ENCODE measurements at regions not wholly inside any gene's neighbourhood (a gene's known extent, or its start where the extent isn't known, plus 50 kb on each side); places are given as distances from the start of the nearest gene placed in this dataset.
"Not testable (repeated sequence)": the region's sequence is repeated elsewhere in the genome, so short reads cannot be mapped to it uniquely, and the experiment has no call there.

GRCh38 chr7:49645296-49645695 lies 128.1 kb upstream of the VWC2 start:
- H3K4me3 ChIP-seq, result no peak overlapping the region
- no peaks in the 10 kb centered on the region for H3K36me3 ChIP-seq
- no peak for DNase-seq (ENCODE audit: low spot score in 2 of 2)
- H3K27ac ChIP-seq, result no peak overlapping the region
- 58 to 64% methylated on average over 3 of the region's 3 CpGs for WGBS, 2 donors
- H3K27me3 ChIP-seq, result no peaks in the 10 kb centered on the region
- no peaks in the 10 kb centered on the region for H3K4me1 ChIP-seq
- TF ChIP-seq EP300 (IDR thresholded peaks at IDR 0.05) (no peak), CTCF (IDR thresholded peaks at IDR 0.05) (no peak), POLR2A (IDR thresholded peaks at IDR 0.05) (no peak)
- H3K9me3 ChIP-seq, result peaks cover 0 to 5% (median 0%) of the 10 kb centered on the region in 4 donors

DNA sequence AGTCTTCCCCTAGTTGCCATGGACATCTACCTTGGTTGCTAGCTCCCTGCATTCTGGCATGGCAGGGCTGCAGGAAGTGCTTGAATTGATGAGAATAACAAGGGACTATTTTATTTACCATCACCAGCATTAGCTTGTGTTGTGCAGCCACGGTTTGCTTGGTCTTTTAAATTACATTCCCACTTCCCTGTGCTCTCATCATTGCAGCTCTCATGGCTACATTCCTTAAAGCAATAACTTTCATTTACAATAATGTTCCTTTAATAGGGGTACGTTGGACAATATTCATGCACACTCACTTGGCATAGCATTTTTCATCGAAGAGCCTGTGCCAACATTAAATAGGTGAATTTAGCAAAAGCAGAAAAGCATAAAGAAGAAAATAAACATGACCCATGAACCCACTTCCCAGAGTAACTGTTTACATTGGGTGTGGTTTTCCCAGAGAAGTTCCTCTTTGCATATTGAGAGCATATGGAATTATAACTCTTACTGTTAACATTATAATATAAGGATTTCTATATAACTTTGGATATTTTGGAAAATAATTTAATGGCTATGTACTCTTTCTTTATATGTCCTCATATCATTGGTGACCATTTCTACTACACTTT lies 113.2 kb upstream of the VWC2 start:
- no peaks in the 10 kb centered on the region for H3K36me3 ChIP-seq
- TF ChIP-seq EP300 (IDR thresholded peaks at IDR 0.05), result no peak
- no peak for TF ChIP-seq POLR2A (IDR thresholded peaks at IDR 0.05)
- TF ChIP-seq CTCF (IDR thresholded peaks at IDR 0.05), result no peak
- H3K4me3 ChIP-seq, result no peak overlapping the region
- no peak for DNase-seq (ENCODE audit: low spot score in 2 of 2)
- H3K9me3 ChIP-seq, result no peaks in the 10 kb centered on the region
- no peak overlapping the region for H3K27ac ChIP-seq
- H3K27me3 ChIP-seq, result no peaks in the 10 kb centered on the region
- H3K4me1 ChIP-seq, result no peaks in the 10 kb centered on the region
- WGBS, 2 donors, result 30 to 48% methylated on average over 3 of the region's 3 CpGs

DNA sequence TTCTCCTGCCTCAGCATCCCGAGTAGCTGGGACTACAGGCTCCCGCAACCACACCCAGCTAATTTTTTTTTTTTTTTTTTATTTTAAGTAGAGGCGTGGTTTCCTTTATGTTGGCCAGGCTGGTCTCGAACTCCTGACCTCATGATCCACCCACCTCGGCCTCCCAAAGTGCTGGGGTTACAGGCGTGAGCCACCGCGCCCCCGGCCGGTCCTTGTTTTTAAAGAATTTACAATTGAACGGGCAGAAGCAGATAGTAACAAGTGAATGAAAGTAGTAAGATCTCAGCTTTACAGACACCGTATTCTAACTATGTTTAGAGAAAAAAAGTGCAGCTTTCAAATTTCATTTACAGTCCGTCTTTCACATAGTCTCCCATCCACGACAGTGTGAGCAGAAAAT lies 112.5 kb upstream of the VWC2 start:
- H3K27me3 ChIP-seq, result no peaks in the 10 kb centered on the region
- H3K36me3 ChIP-seq, result no peaks in the 10 kb centered on the region
- TF ChIP-seq CTCF (IDR thresholded peaks at IDR 0.05), result no peak
- no peak for TF ChIP-seq EP300 (IDR thresholded peaks at IDR 0.05)
- TF ChIP-seq POLR2A (IDR thresholded peaks at IDR 0.05), result no peak
- no peak for DNase-seq (ENCODE audit: low spot score in 2 of 2)
- peaks cover 0 to 3% (median 0%) of the 10 kb centered on the region in 4 donors for H3K9me3 ChIP-seq
- no peaks in the 10 kb centered on the region for H3K4me1 ChIP-seq
- no peak overlapping the region for H3K27ac ChIP-seq
- WGBS, 2 donors, result 60 to 72% methylated on average over 14 of the region's 14 CpGs
- no peak overlapping the region for H3K4me3 ChIP-seq

DNA sequence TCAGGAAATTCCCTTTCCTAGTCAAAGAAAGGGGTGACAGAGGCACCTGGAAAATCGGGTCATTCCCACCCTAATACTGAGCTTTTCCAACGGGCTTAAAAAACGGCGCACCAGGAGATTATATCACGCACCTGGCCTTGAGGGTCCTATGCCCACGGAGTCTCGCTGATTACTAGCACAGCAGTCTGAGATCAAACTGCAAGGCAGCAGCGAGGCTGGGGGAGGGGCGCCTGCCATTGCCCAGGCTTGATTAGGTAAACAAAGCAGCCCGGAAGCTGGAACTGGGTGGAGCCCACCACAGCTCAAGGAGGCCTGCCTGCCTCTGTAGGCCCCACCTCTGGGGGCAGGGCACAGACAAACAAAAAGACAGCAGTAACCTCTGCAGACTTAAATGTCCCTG lies 107.5 kb upstream of the VWC2 start:
- DNase-seq (ENCODE audit: low spot score in 2 of 2); H3K27ac ChIP-seq; H3K4me3 ChIP-seq; H3K27me3 ChIP-seq; H3K36me3 ChIP-seq; H3K4me1 ChIP-seq: not testable (repeated sequence)
- 65 to 75% methylated on average over 10 of the region's 10 CpGs for WGBS, 2 donors
- peaks cover 0 to 11% (median 0%) of the 10 kb centered on the region in 4 donors for H3K9me3 ChIP-seq

DNA sequence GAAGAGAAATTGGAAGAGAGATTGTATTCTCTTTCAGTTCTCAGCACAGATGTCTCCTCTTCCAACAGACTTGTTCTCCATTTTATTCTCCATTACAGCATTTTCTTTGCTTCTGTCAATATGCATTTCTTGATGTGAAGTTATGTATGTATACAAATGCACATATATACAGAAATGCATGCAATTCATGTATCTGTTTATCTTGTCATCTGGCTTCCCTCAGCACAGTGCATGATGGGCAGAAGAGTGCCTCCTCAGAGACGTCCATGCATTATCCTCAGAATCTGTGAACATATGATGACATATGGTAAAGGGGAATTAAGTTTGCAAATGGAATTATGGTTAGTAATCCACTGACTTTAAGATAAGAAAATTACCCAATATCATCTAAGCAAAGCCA lies 106.7 kb upstream of the VWC2 start:
- H3K36me3 ChIP-seq, result no peaks in the 10 kb centered on the region
- TF ChIP-seq EP300 (IDR thresholded peaks at IDR 0.05) (no peak), CTCF (IDR thresholded peaks at IDR 0.05) (no peak), POLR2A (IDR thresholded peaks at IDR 0.05) (no peak)
- no peak for DNase-seq (ENCODE audit: low spot score in 2 of 2)
- H3K27me3 ChIP-seq, result no peaks in the 10 kb centered on the region
- WGBS, 2 donors, result 76 to 80% methylated on average over 1 of the region's 1 CpG
- peaks cover 0 to 11% (median 0%) of the 10 kb centered on the region in 4 donors for H3K9me3 ChIP-seq
- H3K27ac ChIP-seq, result no peak overlapping the region
- H3K4me1 ChIP-seq, result no peaks in the 10 kb centered on the region
- no peak overlapping the region for H3K4me3 ChIP-seq

- H3K9me3 ChIP-seq, result peaks cover 0 to 11% (median 0%) of the 10 kb centered on the region in 4 donors
- DNase-seq (ENCODE audit: low spot score in 2 of 2), result no peak
- 87 to 92% methylated on average over 1 of the region's 1 CpG for WGBS, 2 donors
- H3K4me3 ChIP-seq, result no peak overlapping the region
- H3K27me3 ChIP-seq, result no peaks in the 10 kb centered on the region
- H3K36me3 ChIP-seq, result no peaks in the 10 kb centered on the region
- H3K27ac ChIP-seq, result no peak overlapping the region
- H3K4me1 ChIP-seq, result no peaks in the 10 kb centered on the region
- no peak for TF ChIP-seq CTCF (IDR thresholded peaks at IDR 0.05)
- TF ChIP-seq EP300 (IDR thresholded peaks at IDR 0.05), result no peak
- TF ChIP-seq POLR2A (IDR thresholded peaks at IDR 0.05), result no peak
These were observed 104.2 kb upstream of the VWC2 start for GRCh38 chr7:49669285-49669684.
